Loucy (cell line): ENCODE measurements at regions not wholly inside any gene's neighbourhood (a gene's known extent, or its start where the extent isn't known, plus 50 kb on each side); places are given as distances from the start of the nearest gene placed in this dataset.

ENCODE experiments used
- H2AFZ ChIP-seq: fragments of 200-600 bp; sonication (generic); 2 replicates; pipeline ENCODE4 v1.6.0; 2016; ENCODE audit warnings: antibody characterized with exemption, mild to moderate bottlenecking, low read length, moderate library complexity
- H3F3A ChIP-seq: fragments of 200-600 bp; 2 replicates; pipeline ENCODE4 v1.6.0; 2016; ENCODE audit warnings: antibody characterized with exemption, low read depth, mild to moderate bottlenecking
- H3K27me3 ChIP-seq: fragments of 200-600 bp; sonication (generic); 2 replicates; pipeline ENCODE4 v1.6.1; 2014; ENCODE audit warnings: low read length, mild to moderate bottlenecking; ENCODE audit not compliant: insufficient read depth, poor library complexity, severe bottlenecking
- H3K36me3 ChIP-seq: fragments of 200-600 bp; sonication (generic); 2 replicates; pipeline ENCODE4 v1.6.1; 2016; ENCODE audit warnings: low read length; ENCODE audit not compliant: insufficient read depth
- H3K4me1 ChIP-seq: fragments of 200-600 bp; sonication (generic); 2 replicates; pipeline ENCODE4 v1.5.1; 2014; ENCODE audit warnings: low read length, mild to moderate bottlenecking; ENCODE audit not compliant: insufficient read depth, poor library complexity, severe bottlenecking
- H3K4me2 ChIP-seq: fragments of 200-600 bp; sonication (generic); 2 replicates; pipeline ENCODE4 v1.6.0; 2014; ENCODE audit warnings: antibody characterized with exemption, low read length, low read depth, mild to moderate bottlenecking; ENCODE audit not compliant: poor library complexity, severe bottlenecking
- H3K4me3 ChIP-seq: fragments of 200-600 bp; sonication (generic); 2 replicates; pipeline ENCODE4 v1.5.1; 2014; ENCODE audit warnings: low read length, mild to moderate bottlenecking, mixed read lengths; ENCODE audit not compliant: poor library complexity, severe bottlenecking
- H3K79me2 ChIP-seq: fragments of 200-600 bp; sonication (generic); 2 replicates; pipeline ENCODE4 v1.6.1; 2014; ENCODE audit warnings: low read length; ENCODE audit not compliant: insufficient read depth
- H3K9ac ChIP-seq: fragments of 200-600 bp; sonication (generic); 2 replicates; pipeline ENCODE4 v1.6.0; 2014; ENCODE audit warnings: mild to moderate bottlenecking, low read depth, low read length, moderate library complexity; ENCODE audit not compliant: poor library complexity, severe bottlenecking
- H3K9me2 ChIP-seq: fragments of 200-600 bp; sonication (generic); replicated peaks from 2 replicates; pipeline ENCODE4 v1.6.1; 2016; ENCODE audit warnings: low read depth, low read length, mixed read lengths
- H3K9me3 ChIP-seq: fragments of 200-600 bp; sonication (generic); 2 replicates; pipeline ENCODE4 v1.6.1; 2014; ENCODE audit warnings: mild to moderate bottlenecking, antibody characterized with exemption, low read length, low read depth; ENCODE audit not compliant: insufficient read depth
- H4K20me1 ChIP-seq: fragments of 200-600 bp; sonication (generic); 2 replicates; pipeline ENCODE4 v1.6.0; 2014; ENCODE audit warnings: antibody characterized with exemption, low read length, mild to moderate bottlenecking; ENCODE audit not compliant: insufficient read depth, poor library complexity, severe bottlenecking
- EZH2phosphoT487 ChIP-seq: fragments of 200-600 bp; IDR thresholded peaks from 2 replicates; pipeline ENCODE4 v1.6.1; 2018; ENCODE audit warnings: antibody characterized with exemption, mild to moderate bottlenecking, moderate library complexity, borderline replicate concordance
- TF ChIP-seq, protein P1 (sequence below): fragments of 200-600 bp; sonication (generic); conservative IDR thresholded peaks from 2 replicates; pipeline ENCODE4 v1.5.1; 2014; ENCODE audit warnings: mild to moderate bottlenecking, antibody characterized with exemption, low read length

GRCh38 chrX:39636481-39636880 is 461.3 kb downstream of the BCOR start:
- Histone ChIP-seq H3K36me3 (no peaks in the 10 kb centered on the region), H3K79me2 (no peaks in the 10 kb centered on the region), H2AFZ (peak overlapping the region; percentile 65; the same call in 1 of the 2 replicates), H3K9me3 (no peaks in the 10 kb centered on the region), H4K20me1 (no peaks in the 10 kb centered on the region), H3K27me3 (no peaks in the 10 kb centered on the region), H3K4me2 (no peak overlapping the region), H3K4me3 (no peak overlapping the region), H3K4me1 (peaks cover 16% of the 10 kb centered on the region), H3K9me2 (no peaks in the 10 kb centered on the region), H3F3A (no peaks in the 10 kb centered on the region), H3K9ac (no peak overlapping the region)
- no peak for TF ChIP-seq EZH2phosphoT487
- TF ChIP-seq, protein P1, sequence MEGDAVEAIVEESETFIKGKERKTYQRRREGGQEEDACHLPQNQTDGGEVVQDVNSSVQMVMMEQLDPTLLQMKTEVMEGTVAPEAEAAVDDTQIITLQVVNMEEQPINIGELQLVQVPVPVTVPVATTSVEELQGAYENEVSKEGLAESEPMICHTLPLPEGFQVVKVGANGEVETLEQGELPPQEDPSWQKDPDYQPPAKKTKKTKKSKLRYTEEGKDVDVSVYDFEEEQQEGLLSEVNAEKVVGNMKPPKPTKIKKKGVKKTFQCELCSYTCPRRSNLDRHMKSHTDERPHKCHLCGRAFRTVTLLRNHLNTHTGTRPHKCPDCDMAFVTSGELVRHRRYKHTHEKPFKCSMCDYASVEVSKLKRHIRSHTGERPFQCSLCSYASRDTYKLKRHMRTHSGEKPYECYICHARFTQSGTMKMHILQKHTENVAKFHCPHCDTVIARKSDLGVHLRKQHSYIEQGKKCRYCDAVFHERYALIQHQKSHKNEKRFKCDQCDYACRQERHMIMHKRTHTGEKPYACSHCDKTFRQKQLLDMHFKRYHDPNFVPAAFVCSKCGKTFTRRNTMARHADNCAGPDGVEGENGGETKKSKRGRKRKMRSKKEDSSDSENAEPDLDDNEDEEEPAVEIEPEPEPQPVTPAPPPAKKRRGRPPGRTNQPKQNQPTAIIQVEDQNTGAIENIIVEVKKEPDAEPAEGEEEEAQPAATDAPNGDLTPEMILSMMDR, result no peak

DNA sequence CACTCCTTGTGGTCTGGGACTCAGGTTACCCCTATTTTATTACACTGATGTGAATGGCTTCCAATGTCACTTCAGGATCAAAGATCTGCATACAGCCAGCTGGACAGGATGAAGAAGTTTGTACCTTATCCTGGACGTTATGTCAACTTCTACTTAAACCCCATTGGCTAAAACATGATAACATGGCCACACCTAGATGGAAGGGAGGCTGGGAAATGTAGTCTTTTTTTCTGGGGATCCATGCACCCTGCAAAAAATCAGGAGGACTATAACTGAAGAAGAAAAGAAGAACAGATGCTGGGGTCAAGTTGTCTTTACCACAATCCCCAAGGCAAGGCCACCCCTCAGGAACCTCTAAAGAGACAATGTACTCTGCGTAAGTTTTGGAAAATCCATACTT is 459.2 kb downstream of the BCOR start:
- Histone ChIP-seq H3K4me2 (no peak overlapping the region), H3K4me3 (no peak overlapping the region), H3K4me1 (peaks cover 3% of the 10 kb centered on the region), H4K20me1 (no peaks in the 10 kb centered on the region), H3K9ac (no peak overlapping the region), H3K9me2 (no peaks in the 10 kb centered on the region), H3K27me3 (no peaks in the 10 kb centered on the region), H3K36me3 (no peaks in the 10 kb centered on the region), H3K79me2 (no peaks in the 10 kb centered on the region), H3K9me3 (no peaks in the 10 kb centered on the region), H3F3A (no peaks in the 10 kb centered on the region), H2AFZ (no peak overlapping the region)
- TF ChIP-seq, protein P1, result no peak
- TF ChIP-seq EZH2phosphoT487, result no peak

DNA sequence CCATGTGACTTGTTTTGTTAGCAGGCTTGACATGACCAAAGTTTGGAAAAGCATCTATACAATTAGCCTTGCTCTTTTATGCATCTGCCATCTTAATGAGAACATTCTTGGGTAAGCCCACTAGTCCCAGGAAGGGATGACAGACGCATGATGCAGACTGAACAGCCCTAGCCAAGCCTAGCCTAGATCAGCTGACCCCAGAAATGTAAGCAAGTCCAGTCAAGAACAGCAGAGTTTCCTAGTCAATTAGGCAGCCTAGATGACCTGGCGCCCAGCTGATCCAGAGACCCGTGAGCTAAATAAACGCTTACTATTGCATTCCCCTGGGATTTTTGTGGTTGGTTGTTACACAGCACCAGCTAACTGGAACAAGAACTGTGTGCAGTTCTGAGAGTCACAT is 457.9 kb downstream of the BCOR start:
- Histone ChIP-seq H3K79me2 (no peaks in the 10 kb centered on the region), H4K20me1 (no peaks in the 10 kb centered on the region), H3K36me3 (no peaks in the 10 kb centered on the region), H3F3A (no peaks in the 10 kb centered on the region), H3K9me2 (no peaks in the 10 kb centered on the region), H2AFZ (no peak overlapping the region), H3K9ac (no peak overlapping the region), H3K4me3 (no peak overlapping the region), H3K9me3 (no peaks in the 10 kb centered on the region), H3K27me3 (no peaks in the 10 kb centered on the region), H3K4me1 (no peaks in the 10 kb centered on the region), H3K4me2 (no peak overlapping the region)
- TF ChIP-seq, protein P1, result no peak
- TF ChIP-seq EZH2phosphoT487, result no peak
